Stimulated activated CD4-positive, alpha-beta T cell treated with anti-CD3 and anti-CD28 coated beads, Interleukin-1b, Interleukin-23, amount 100 ng/mL, for 24 hours (primary cell): ENCODE measurements at regions not wholly inside any gene's neighbourhood (a gene's known extent, or its start where the extent isn't known, plus 50 kb on each side); places are given as distances from the start of the nearest gene placed in this dataset.

Source experiments
- DNase-seq, 4 experiments: peaks; one replicate each; pipeline ENCODE4 v3.0.0-alpha.2; 2020; ENCODE audit warnings: low read depth in 4 of 4, low spot score in 1 of 4

DNA sequence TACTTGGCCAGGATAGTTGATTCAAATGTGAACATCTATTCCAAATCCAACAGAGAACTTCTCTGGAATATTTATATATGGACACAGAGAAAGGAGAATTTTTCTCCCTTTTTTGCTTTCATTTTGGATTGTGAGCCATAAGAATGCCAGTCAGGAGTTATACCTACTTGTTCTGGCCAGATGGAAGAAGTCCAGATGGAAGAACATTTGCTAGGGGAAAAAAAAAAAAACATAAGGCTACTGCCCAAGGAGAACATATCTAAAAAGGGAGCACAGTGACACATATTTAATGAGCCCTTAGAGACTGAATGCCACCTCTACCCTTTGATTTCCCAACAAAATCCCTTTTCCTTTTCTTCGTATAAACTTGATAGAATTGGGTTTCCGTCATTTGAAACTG lies 61.7 kb upstream of the PPP2R2B start:
- DNase-seq = no peak

DNA sequence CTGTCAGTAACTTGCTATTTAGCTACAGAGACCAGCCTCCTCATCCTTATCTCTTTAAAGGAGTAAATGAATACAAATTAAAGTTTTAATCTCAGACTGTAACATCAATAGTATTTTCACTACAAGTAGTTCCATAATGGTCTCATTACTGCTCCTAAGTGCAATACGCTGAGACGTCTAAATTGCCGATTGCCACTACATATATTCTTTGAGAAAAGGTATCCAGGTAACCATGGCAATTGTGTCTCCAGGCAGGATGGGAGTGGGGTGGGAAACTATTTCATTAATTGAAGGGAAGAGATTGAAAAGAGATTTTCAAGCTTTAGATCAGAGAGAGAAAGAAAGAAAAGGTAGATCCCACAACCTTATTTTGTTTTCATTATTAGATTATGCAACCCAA lies 65.5 kb upstream of the PPP2R2B start:
- no peak for DNase-seq

DNA sequence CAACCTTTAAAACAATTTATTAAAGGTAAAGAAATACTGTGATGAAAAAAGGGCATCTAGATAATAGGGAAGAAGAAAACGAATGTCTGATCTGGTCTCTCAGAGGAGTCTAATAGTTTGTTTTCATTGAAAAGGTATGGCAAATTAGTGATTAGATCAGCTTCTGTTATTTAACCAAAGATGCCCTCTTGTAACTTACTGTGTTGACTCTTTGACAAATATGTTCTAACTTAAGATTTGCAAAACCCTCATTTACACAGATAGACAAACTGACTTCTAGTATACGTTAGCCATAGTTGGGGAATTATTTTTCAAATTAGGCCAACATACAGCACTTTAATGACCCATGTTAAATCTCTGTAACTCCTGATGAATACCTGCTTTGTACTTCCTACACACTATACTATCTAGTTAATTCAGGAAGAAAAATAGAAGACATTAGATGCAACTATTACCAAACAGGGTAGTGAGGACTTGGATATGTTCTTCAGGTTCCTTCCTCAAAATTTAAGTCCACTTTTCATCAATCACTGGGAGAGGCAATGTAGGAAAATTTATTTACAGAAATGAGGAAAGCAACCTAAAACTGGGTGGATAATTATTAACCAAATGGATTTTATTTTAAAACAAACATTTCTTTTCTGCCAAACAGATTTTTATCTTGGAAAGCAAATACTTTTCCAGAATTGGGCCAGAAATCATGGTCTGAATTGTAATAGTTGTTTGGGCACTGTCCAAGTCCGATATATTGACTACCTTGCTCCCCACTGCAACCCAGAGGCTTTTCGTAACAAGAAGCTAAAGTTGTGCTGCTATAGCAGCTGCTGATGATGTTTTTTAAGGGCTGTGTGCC lies 66.4 kb upstream of the PPP2R2B start:
- no peak for DNase-seq

DNA sequence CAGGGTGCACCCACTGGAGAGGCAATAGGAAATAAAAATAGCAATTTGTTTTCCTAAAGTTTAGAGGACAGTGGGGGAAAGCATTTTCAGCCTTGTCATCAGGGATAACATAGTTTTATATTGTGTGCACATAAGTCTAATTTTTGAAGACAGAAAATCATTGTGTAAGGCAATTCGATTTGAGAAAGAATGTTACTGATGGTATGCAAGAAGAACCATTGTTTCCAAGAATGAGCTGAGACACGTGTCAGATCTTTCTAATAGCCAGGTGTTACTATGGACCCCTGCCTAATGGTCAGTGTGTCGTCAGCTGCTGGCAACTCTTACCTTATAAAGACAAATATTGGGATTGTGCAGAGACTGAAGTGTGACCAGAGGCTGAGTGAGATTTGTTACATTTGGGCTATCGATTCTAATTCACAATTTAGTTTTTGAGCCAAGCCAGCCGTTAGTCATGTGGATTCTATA lies 67.1 kb upstream of the PPP2R2B start:
- no peak for DNase-seq

DNA sequence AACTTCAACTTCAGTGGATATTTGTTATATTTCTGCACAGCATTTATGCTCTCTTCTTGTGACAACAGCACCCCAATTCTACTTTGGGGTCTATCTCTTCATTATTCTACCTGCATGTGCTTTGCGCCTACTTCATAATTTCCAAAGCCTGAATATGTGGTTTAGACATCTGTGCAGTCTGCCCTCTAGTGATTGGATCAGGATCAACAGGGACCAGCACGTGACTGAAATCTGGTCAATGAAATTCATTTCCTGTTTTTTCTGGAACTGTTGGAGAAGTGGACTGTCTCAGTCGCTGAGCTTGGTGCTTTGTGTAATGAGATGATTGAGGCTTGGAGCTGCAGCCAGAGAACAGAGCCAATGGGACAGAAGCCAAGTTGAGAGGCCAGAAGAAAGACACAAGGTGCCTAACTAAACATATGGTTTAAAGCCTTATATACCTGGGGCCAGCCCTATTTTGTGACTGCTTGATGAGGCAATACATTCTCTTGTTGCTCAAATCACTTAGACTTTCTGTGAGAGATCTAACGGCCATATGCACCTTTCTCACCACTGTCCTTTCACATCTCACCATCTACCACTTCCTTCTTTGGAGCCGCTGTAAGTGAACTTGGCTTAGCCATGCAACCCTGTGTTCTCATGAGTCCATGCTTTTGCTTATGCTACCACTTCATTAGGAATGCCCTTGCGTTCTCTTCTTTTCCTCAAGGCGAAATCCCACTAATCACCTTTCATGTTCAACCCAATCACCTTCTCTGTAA lies 68.8 kb upstream of the PPP2R2B start:
- no peak for DNase-seq

- DNase-seq = no peak
These were observed 70.1 kb upstream of the PPP2R2B start for GRCh38 chr5:146948666-146949065.

GRCh38 chr5:146952168-146952567 lies 73.6 kb upstream of the PPP2R2B start:
- no peak for DNase-seq

DNA sequence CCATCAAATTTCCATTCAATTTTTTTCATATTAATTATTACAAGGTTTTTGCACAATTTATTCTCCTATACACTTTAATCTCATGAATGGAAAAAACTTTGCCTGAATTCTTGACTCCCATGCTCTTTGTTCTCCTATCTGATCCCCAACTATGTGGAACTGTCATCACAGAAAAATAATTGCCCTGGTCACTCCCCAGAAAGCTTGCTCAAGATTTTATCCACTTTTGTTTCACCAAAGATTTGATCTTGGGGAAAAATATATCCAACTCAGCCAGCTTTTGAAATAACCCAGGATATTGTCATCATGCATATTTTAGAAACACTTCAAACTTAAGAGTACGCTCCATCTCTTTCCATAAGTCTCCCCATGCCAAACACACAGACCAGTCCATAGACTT lies 77.7 kb upstream of the PPP2R2B start:
- no peak for DNase-seq

- no peak for DNase-seq
These were observed 80.8 kb upstream of the PPP2R2B start for GRCh38 chr5:146959360-146959759.

- DNase-seq = no peak
These were observed 84.3 kb upstream of the PPP2R2B start for GRCh38 chr5:146962801-146963355.

- DNase-seq = peak; percentile 4 to 22 (median 14)
These were observed 87.5 kb upstream of the PPP2R2B start for GRCh38 chr5:146965761-146966659.

DNA sequence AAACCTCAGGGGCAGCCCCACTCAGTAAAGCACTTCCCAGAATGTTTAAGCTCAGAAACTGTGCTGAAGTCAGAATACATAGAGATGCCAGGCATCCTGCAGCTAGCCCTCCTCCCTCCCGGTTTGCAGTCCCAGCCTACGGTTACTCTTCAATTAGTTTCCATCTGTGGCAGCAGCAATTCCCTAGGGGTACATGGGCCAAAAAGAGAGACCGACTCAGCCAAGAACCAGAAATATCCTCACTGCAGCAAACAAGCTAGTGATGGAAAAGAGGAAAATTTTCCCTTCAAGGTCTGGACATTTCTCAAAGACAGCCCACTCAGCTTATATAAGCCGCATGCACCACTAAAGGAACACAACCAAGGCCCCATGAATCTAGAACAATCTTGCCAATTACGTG lies 89.1 kb upstream of the PPP2R2B start:
- no peak for DNase-seq

DNA sequence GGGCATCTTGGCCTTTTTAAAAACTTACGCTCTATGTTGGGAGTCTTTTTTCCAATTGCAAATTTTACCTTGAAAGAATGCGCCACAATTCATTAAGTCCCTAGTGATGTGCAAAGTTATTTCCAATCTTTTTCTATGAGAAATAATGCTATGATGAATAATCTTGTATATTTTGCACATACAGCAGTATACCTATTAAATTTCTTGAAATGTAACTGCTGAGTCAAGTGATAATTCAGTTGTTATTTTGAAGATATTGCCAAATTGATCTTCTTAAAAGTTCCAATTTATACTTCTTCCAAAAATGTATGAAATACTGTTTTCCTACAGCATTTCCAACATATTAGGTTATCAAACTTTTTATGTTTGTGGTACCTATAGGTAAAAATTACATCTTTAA lies 92.8 kb upstream of the PPP2R2B start:
- DNase-seq = no peak

DNA sequence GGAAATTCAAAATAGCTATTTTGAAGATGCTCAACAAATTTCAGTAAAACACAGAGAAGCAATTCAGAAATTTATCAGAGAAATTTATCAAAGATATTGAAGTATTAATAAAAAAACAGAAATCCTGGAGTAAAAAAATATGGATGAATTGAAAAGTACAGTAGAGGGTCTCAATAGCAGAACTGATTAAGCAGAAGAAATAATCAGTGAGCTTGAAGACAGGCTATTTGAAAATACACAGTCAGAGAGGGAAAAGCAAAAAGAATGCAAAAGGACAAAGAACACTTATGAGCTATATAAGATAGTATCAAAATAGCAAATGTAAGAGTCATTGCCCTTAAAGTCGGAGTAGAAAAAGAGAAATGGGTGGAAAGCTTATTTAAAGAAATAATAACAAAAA lies 107.9 kb upstream of the PPP2R2B start:
- DNase-seq = no peak

DNA sequence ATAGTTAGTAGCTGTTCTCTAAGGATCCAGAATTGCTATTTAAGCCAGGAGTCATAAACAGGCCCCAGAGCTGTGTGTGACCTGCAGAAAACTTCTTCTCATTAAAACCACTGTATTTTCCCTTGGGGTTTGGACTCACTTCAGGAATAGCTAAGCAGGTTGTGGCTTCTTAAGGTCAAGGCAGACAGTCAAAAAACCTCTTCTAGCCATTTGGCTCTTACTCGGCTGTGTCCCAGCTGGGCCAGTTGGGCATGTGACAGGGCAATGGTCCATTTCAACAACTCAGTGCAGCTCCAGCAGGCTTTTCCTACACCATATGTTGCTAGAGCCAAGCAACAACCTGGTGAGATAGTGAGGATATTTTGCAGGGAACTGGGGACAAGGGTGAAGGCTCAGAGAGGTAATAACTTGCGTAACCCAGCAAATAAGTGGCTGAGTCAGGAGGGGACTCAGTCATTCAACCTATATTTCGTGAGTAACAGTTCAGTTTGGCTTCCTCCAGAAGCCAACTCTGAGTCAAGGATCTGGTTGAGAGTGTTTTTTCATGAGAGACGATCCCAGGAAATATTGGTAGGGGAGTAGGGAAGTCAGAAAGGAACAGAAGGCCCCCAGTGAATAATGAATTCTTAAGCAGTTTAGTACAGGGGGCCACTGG lies 115.4 kb upstream of the PPP2R2B start:
- DNase-seq = no peak

DNA sequence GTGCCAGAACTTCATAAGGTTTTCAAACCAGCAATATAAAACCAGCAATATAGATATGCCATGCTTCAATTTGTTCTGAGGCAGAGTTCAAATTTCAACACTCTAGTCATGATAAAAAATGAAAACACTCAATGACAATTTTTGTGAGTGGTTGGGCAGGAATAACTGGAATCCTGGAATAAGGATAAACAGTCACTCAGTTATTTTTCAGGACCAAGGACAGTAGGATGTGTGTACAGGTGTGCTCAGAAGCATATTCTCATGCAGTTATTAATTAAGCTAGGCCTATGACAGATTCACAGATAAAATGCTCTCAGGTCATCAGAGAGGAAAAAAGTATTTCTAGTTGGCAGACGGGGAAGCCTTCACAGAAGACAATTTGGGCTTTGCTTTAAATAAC lies 117.3 kb upstream of the PPP2R2B start:
- DNase-seq = no peak

- DNase-seq = no peak
These were observed 136.8 kb upstream of the PPP2R2B start for GRCh38 chr5:147015405-147015804.

GRCh38 chr5:147017191-147017590 lies 138.6 kb upstream of the PPP2R2B start:
- no peak for DNase-seq

DNA sequence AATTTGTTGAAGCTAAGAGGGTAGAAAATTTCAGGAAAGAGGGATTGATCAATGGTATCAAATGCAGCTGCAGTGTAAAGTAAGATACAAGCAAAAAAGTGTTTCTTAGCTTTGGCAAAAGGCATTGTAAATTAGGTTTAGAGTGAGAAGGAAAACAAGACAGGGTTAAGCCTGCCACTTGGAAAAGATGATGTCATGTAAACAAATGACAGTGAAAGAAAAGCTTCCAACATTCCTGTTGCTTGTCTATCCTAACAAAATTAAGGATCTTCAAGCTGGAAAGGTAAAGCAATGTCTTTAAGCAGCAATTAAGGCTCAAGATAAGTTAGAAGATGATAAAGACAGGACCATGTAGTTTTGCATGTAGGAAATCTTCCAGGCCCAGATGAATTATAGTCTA lies 139.1 kb upstream of the PPP2R2B start:
- no peak for DNase-seq

DNA sequence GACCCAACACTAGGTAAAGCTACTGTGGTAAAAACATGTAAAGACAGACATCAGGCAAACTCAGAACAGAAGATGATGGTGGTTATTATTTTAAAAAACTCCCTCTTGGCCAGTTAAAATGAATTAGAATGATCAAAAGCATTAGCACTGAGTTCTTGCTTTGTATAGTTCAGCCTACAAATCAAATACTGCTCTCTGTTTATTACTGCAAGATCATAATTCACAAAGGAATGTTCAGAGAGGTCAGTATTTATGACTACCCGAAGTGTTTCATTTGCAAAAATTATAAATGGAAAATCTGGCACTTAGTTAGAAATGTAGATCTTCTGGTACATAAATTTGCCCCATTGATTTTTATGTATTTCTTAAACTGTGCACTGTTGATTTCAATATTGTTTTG lies 140.3 kb upstream of the PPP2R2B start:
- DNase-seq = no peak
